HG03039 (cell line): ENCODE measurements at regions not wholly inside any gene's neighbourhood (a gene's known extent, or its start where the extent isn't known, plus 50 kb on each side); places are given as distances from the start of the nearest gene placed in this dataset.
"Not testable (repeated sequence)": the region's sequence is repeated elsewhere in the genome, so short reads cannot be mapped to it uniquely, and the experiment has no call there.

ENCODE experiments used
- ATAC-seq: cut with Tn5 transposase; IDR thresholded peaks from one replicate; pipeline ENCODE4 v1.9.1; 2021; ENCODE audit warnings: mild to moderate bottlenecking, moderate library complexity; ENCODE audit not compliant: unreplicated experiment

- ATAC-seq, result no peak
Measured at GRCh38 chr12:91773749-91774429, 371.8 kb downstream of the BTG1 start.

GRCh38 chr12:91772411-91772810 lies 373.2 kb downstream of the BTG1 start:
- no peak for ATAC-seq

- no peak for ATAC-seq
Measured at GRCh38 chr12:91769736-91770135, 375.9 kb downstream of the BTG1 start.

GRCh38 chr12:91767237-91767636 lies 378.4 kb downstream of the BTG1 start:
- no peak for ATAC-seq

GRCh38 chr12:91766454-91766853 lies 379.2 kb downstream of the BTG1 start:
- ATAC-seq, result no peak

- ATAC-seq, result no peak
Measured at GRCh38 chr12:91763654-91764370, 381.8 kb downstream of the BTG1 start.

- ATAC-seq, result no peak
Measured at GRCh38 chr12:91753649-91754048, 392.0 kb downstream of the BTG1 start.

- ATAC-seq, result no peak
Measured at GRCh38 chr12:91746976-91747375, 398.7 kb downstream of the BTG1 start.

- no peak for ATAC-seq
Measured at GRCh38 chr12:91744597-91744996, 401.0 kb downstream of the BTG1 start.

- ATAC-seq, result no peak
Measured at GRCh38 chr12:91743704-91744321, 401.8 kb downstream of the BTG1 start.

- no peak for ATAC-seq
Measured at GRCh38 chr12:91743280-91743679, 402.4 kb downstream of the BTG1 start.

- no peak for ATAC-seq
Measured at GRCh38 chr12:91741932-91742331, 403.7 kb downstream of the BTG1 start.

- ATAC-seq, result not testable (repeated sequence)
Measured at GRCh38 chr12:91733846-91734245, 411.8 kb downstream of the BTG1 start.

GRCh38 chr12:91732086-91732485 lies 413.6 kb downstream of the BTG1 start:
- ATAC-seq, result no peak

GRCh38 chr12:91729543-91729942 lies 416.1 kb downstream of the BTG1 start:
- no peak for ATAC-seq

GRCh38 chr12:91723191-91723590 lies 422.5 kb downstream of the BTG1 start:
- ATAC-seq, result no peak

- ATAC-seq, result no peak
Measured at GRCh38 chr12:91722072-91722471, 423.6 kb downstream of the BTG1 start.

- ATAC-seq, result no peak
Measured at GRCh38 chr12:91721023-91721422, 424.6 kb downstream of the BTG1 start.

GRCh38 chr12:91718326-91718725 lies 427.3 kb downstream of the BTG1 start:
- no peak for ATAC-seq

GRCh38 chr12:91717804-91718203 lies 427.8 kb downstream of the BTG1 start:
- no peak for ATAC-seq

GRCh38 chr12:91711925-91712324 lies 433.7 kb downstream of the BTG1 start:
- ATAC-seq, result not testable (repeated sequence)

GRCh38 chr12:91706466-91706865 lies 439.2 kb downstream of the BTG1 start:
- ATAC-seq, result no peak
